SK-N-DZ (cell line): ENCODE measurements at regions not wholly inside any gene's neighbourhood (a gene's known extent, or its start where the extent isn't known, plus 50 kb on each side); places are given as distances from the start of the nearest gene placed in this dataset.

ENCODE experiments used
- DNase-seq: peaks from one replicate; pipeline ENCODE4 v3.0.0-alpha.2; 2015; ENCODE audit warnings: low spot score

- DNase-seq: peak; percentile 21
Measured at GRCh38 chr15:46622851-46623250, 988.0 kb downstream of the SQOR start.

GRCh38 chr15:46636206-46636605, 1001.4 kb downstream of the SQOR start:
- peak; percentile 6 for DNase-seq

- no peak for DNase-seq
Measured at GRCh38 chr15:46644501-46645481, 1010.0 kb downstream of the SQOR start.

- DNase-seq: no peak
Measured at GRCh38 chr15:46646490-46646889, 1011.7 kb downstream of the SQOR start.

- DNase-seq: no peak
Measured at GRCh38 chr15:46647046-46647445, 1012.2 kb downstream of the SQOR start.

GRCh38 chr15:46652266-46652665, 1017.4 kb downstream of the SQOR start:
- no peak for DNase-seq

GRCh38 chr15:46654993-46655392, 1020.2 kb downstream of the SQOR start:
- DNase-seq: no peak

GRCh38 chr15:46660096-46660842, 1025.4 kb downstream of the SQOR start:
- DNase-seq: no peak

GRCh38 chr15:46670258-46670657, 1035.4 kb downstream of the SQOR start:
- no peak for DNase-seq

- no peak for DNase-seq
Measured at GRCh38 chr15:46671336-46671735, 1036.5 kb downstream of the SQOR start.

- no peak for DNase-seq
Measured at GRCh38 chr15:46672041-46672440, 1037.2 kb downstream of the SQOR start.

- DNase-seq: no peak
Measured at GRCh38 chr15:46676233-46677206, 1040.8 kb upstream of the SEMA6D start.

- no peak for DNase-seq
Measured at GRCh38 chr15:46677491-46677890, 1039.8 kb upstream of the SEMA6D start.

GRCh38 chr15:46681901-46682300, 1035.4 kb upstream of the SEMA6D start:
- DNase-seq: no peak

- no peak for DNase-seq
Measured at GRCh38 chr15:46682969-46683791, 1034.1 kb upstream of the SEMA6D start.

GRCh38 chr15:46685096-46685495, 1032.2 kb upstream of the SEMA6D start:
- DNase-seq: no peak

GRCh38 chr15:46685681-46686080, 1031.6 kb upstream of the SEMA6D start:
- no peak for DNase-seq

GRCh38 chr15:46696281-46696680, 1021.0 kb upstream of the SEMA6D start:
- no peak for DNase-seq

- DNase-seq: no peak
Measured at GRCh38 chr15:46701346-46701745, 1016.0 kb upstream of the SEMA6D start.

- DNase-seq: no peak
Measured at GRCh38 chr15:46701896-46702295, 1015.4 kb upstream of the SEMA6D start.
